ENCODE measurements at regions not wholly inside any gene's neighbourhood (a gene's known extent, or its start where the extent isn't known, plus 50 kb on each side); places are given as distances from the start of the nearest gene placed in this dataset.

- TF ChIP-seq CTCF (IDR thresholded peaks at IDR 0.05) (no peak), POLR2A (IDR thresholded peaks at IDR 0.05) (no peak)
Measured at GRCh38 chr3:148073721-148074456, 623.8 kb upstream of the AGTR1 start.
